ENCODE measurements at regions not wholly inside any gene's neighbourhood (a gene's known extent, or its start where the extent isn't known, plus 50 kb on each side); places are given as distances from the start of the nearest gene placed in this dataset.

- no peak overlapping the region for H3K27ac Mint-ChIP-seq
- Histone ChIP-seq H4K8ac (replicated peaks; ENCODE audit: insufficient read length, low read depth, low read length) (no peak overlapping the region), H3K4me1 (ENCODE audit: insufficient read depth, low read length) (no peaks in the 10 kb centered on the region), H2BK15ac (ENCODE audit: low read depth, low read length) (no peak overlapping the region), H3K9ac (ENCODE audit: extremely low read depth, insufficient read length, low read length) (no peak overlapping the region), H3K23me2 (ENCODE audit: insufficient read length, low read depth, low read length, poor library complexity, severe bottlenecking) (no peaks in the 10 kb centered on the region), H3K4ac (ENCODE audit: low read depth, low read length) (no peak overlapping the region), H2BK5ac (ENCODE audit: insufficient read length, low read length) (no peak overlapping the region), H2AK5ac (ENCODE audit: insufficient read length, low read length) (no peak overlapping the region), H3K14ac (ENCODE audit: insufficient read depth, low read length) (no peak overlapping the region; the same call in 1 of the 2 replicates), H3K18ac (ENCODE audit: insufficient read length, low read depth, low read length) (no peak overlapping the region), H2BK120ac (ENCODE audit: low read depth, low read length, poor library complexity, severe bottlenecking) (no peak overlapping the region), H3K56ac (ENCODE audit: insufficient read length, low read depth, low read length) (no peak overlapping the region), H3K9me3 (ENCODE audit: control insufficient read depth, low read depth, low read length) (no peaks in the 10 kb centered on the region), H4K91ac (ENCODE audit: insufficient read length, low read depth, low read length) (no peak overlapping the region), H3K27ac (ENCODE audit: insufficient read length, low read depth, low read length) (no peak overlapping the region), H3T11ph (ENCODE audit: low read length) (no peak overlapping the region), H3K27me3 (ENCODE audit: insufficient read depth, low read length) (no peaks in the 10 kb centered on the region), H2AFZ (ENCODE audit: low read length) (no peak overlapping the region), H3K4me2 (ENCODE audit: insufficient read depth, insufficient read length, low read length) (no peak overlapping the region), H2BK12ac (ENCODE audit: insufficient read length, low read depth, low read length) (no peak overlapping the region), H3K79me2 (ENCODE audit: insufficient read depth, low read length) (no peaks in the 10 kb centered on the region), H2BK20ac (ENCODE audit: low read depth, low read length, poor library complexity, severe bottlenecking) (no peak overlapping the region), H4K5ac (ENCODE audit: insufficient read length, low read depth, low read length) (no peak overlapping the region), H3K79me1 (ENCODE audit: insufficient read depth, low read depth, low read length, poor library complexity, severe bottlenecking) (no peaks in the 10 kb centered on the region), H3K23ac (ENCODE audit: insufficient read length, low read depth, low read length) (no peak overlapping the region), H4K20me1 (ENCODE audit: control insufficient read depth, insufficient read depth, insufficient read length) (no peaks in the 10 kb centered on the region)
- no peaks in the 10 kb centered on the region; a peak in 1 of 5 replicates for H3K9me3 Mint-ChIP-seq
- peaks cover 7% of the 10 kb centered on the region for H3K27me3 Mint-ChIP-seq (ENCODE audit: low read depth)
- no peak overlapping the region for H3K4me3 Mint-ChIP-seq
- H3K36me3 Mint-ChIP-seq (ENCODE audit: insufficient read depth in 1 of 3, low read depth in 3 of 3): no peaks in the 10 kb centered on the region
- no CpG with 5 or more reads among the region's 5 CpGs for WGBS (ENCODE audit: extremely low coverage, insufficient read length, low lambda C conversion rate)
- DNase-seq: no peak
- TF ChIP-seq CTCF (conservative IDR thresholded peaks at IDR 0.05): no peak
- peaks cover 0 to 4% of the 10 kb centered on the region in 2 experiments; a peak in 2 of 4 replicates for H3K4me1 Mint-ChIP-seq
Observed at GRCh38 chr2:10990561-10991111, 78.9 kb downstream of the KCNF1 start.
